ENCODE measurements at regions not wholly inside any gene's neighbourhood (a gene's known extent, or its start where the extent isn't known, plus 50 kb on each side); places are given as distances from the start of the nearest gene placed in this dataset.

DNA sequence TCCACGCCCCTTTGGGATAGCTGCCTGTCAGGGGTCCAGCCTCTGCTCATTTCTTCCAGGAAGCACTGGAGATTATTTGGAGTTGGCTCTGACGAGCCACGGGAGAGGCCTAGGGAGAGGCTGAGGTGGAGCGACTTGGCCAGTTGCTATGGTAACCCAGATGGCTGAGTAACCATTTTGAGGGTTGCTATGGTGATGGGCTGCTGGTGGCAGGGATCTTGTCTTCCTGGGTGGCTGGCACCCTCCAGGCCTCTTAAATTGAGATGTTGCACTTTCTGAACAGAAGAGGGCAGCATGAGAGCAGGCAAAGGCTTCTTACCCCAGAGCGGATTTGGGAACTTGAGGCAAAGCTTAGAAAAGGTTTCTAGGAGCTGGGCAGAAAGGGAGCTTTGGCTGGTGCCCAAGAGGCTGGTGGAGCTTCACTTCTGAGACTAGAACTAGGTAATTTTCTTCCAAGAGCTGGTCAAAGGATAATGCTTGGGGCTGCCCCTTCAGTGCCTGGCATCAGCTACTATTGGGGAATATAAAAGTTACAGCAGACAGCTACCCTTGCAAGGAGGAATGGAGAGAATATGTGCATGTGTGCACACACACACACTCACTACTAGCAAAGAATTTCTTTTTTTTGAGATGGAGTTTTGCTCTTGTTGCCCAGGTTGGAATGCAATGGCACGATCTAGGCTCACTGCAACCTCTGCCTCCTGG, 72.5 kb downstream of the NDUFS5 start:
- 17 to 27% methylated on average over 6 of the region's 6 CpGs for WGBS, 2 donors

DNA sequence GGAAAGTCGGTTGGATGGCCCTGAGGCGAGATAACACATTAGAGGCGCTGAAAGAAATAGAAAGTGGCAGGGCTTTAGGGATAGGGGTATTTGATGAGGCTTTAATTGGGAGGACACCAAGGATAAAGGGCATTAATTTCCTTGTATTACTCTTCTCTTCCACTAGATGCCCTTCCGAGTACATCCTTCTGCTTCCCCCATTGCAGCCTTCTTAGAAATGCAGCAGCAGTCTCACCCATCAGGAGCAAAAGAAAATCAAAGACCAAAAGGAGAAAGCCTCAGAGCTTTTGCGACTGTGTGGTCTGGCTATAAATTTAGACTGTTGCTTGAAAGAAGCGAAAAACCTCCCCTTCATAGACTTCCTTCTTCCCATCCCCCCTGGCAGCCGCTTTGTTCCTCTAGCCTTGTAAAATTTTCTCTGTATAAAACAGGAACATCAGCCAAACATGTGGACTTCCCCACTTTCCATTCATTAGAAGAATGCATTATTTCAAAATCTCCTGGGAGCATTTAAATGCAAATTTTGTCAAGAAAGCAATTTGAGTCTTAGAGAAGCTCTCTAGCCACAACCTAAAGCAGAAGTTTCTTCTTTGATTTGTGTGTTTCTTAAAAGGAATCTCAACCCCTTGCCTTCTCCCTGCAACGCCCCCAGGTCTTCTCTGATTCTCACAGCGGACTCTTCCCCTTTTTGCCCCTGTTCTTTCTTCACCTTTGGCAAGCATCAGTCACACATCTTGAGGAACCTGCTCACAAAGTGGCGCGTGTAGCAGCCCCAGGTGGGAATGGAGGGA, 76.6 kb downstream of the NDUFS5 start:
- 25 to 31% methylated on average over 11 of the region's 11 CpGs for WGBS, 2 donors

More for the DNA sequence above, 72.5 kb downstream of the NDUFS5 start:
- Histone ChIP-seq H3K27me3 (ENCODE audit: control insufficient read depth in 1 of 2, insufficient read depth in 2 of 2, low read length in 2 of 2) (no peaks in the 10 kb centered on the region), H3K4me3 (ENCODE audit: low read depth in 1 of 2, low read length in 2 of 2) (no peak overlapping the region), H3K27ac (ENCODE audit: low read depth in 2 of 2, low read length in 1 of 2) (no peak overlapping the region), H3K36me3 (ENCODE audit: control insufficient read depth in 2 of 2, insufficient read depth in 2 of 2, low read length in 1 of 2) (no peaks in the 10 kb centered on the region), H3K4me1 (ENCODE audit: control insufficient read depth in 2 of 2, insufficient read depth in 2 of 2, low read length in 1 of 2) (no peaks in the 10 kb centered on the region), H3K9me3 (ENCODE audit: control insufficient read depth in 2 of 2, insufficient read depth in 1 of 2, low read depth in 1 of 2, low read length in 1 of 2) (no peaks in the 10 kb centered on the region)

DNA sequence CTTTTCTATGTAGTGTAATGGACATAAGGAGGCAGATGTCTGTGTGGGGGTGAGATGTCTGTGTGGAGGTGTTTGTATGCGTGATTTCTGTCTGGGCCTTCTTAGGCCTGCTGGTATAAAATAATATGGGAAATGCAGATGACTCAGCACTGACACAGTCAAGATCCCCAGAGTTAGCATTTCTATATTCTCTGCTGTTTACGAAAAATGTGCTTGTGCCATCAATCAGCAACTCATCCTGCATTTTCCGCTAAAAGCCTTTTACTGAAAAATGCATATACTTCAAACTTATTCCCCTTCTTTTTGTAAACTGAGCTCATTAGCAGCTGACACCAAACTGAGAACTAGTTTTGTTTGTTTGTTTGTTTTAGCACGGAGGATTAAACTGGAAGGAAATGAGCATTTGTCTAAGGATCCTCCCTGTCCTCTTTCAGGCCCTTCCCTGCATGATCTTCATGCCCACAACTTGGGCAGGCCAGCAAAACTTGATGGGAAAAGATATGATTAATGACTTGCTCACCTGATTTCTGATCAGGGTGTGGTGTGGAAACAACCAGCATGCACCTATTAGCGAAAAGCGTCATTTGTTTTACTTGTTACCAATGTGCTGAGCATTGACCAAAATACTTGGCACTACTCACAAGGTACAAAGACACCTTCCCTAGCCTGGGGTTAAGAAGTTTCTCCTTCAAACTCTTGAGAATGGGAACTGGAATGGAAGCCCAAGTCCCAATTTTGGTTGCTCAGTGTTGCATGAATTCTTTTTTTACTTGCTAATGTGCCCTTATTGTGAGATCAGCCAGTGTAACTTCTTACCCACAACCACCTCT, 77.4 kb downstream of the NDUFS5 start:
- Histone ChIP-seq H3K27ac (ENCODE audit: low read depth in 2 of 2, low read length in 1 of 2) (peak overlapping the region; percentile 9 to 93), H3K9me3 (ENCODE audit: control insufficient read depth in 2 of 2, insufficient read depth in 1 of 2, low read depth in 1 of 2, low read length in 1 of 2) (no peaks in the 10 kb centered on the region), H3K27me3 (ENCODE audit: control insufficient read depth in 1 of 2, insufficient read depth in 2 of 2, low read length in 2 of 2) (no peaks in the 10 kb centered on the region), H3K4me1 (ENCODE audit: control insufficient read depth in 2 of 2, insufficient read depth in 2 of 2, low read length in 1 of 2) (peaks cover 0 to 3% of the 10 kb centered on the region in 2 donors), H3K36me3 (ENCODE audit: control insufficient read depth in 2 of 2, insufficient read depth in 2 of 2, low read length in 1 of 2) (no peaks in the 10 kb centered on the region), H3K4me3 (ENCODE audit: low read depth in 1 of 2, low read length in 2 of 2) (no peak overlapping the region)
- WGBS, 2 donors, result 50 to 61% methylated on average over 6 of the region's 6 CpGs

More for the DNA sequence above, 76.6 kb downstream of the NDUFS5 start:
- Histone ChIP-seq H3K9me3 (ENCODE audit: control insufficient read depth in 2 of 2, insufficient read depth in 1 of 2, low read depth in 1 of 2, low read length in 1 of 2) (no peaks in the 10 kb centered on the region), H3K36me3 (ENCODE audit: control insufficient read depth in 2 of 2, insufficient read depth in 2 of 2, low read length in 1 of 2) (no peaks in the 10 kb centered on the region), H3K4me1 (ENCODE audit: control insufficient read depth in 2 of 2, insufficient read depth in 2 of 2, low read length in 1 of 2) (peaks cover 0 to 3% of the 10 kb centered on the region in 2 donors), H3K27ac (ENCODE audit: low read depth in 2 of 2, low read length in 1 of 2) (peak overlapping the region; percentile 3 to 62), H3K4me3 (ENCODE audit: low read depth in 1 of 2, low read length in 2 of 2) (no peak overlapping the region), H3K27me3 (ENCODE audit: control insufficient read depth in 1 of 2, insufficient read depth in 2 of 2, low read length in 2 of 2) (no peaks in the 10 kb centered on the region)

DNA sequence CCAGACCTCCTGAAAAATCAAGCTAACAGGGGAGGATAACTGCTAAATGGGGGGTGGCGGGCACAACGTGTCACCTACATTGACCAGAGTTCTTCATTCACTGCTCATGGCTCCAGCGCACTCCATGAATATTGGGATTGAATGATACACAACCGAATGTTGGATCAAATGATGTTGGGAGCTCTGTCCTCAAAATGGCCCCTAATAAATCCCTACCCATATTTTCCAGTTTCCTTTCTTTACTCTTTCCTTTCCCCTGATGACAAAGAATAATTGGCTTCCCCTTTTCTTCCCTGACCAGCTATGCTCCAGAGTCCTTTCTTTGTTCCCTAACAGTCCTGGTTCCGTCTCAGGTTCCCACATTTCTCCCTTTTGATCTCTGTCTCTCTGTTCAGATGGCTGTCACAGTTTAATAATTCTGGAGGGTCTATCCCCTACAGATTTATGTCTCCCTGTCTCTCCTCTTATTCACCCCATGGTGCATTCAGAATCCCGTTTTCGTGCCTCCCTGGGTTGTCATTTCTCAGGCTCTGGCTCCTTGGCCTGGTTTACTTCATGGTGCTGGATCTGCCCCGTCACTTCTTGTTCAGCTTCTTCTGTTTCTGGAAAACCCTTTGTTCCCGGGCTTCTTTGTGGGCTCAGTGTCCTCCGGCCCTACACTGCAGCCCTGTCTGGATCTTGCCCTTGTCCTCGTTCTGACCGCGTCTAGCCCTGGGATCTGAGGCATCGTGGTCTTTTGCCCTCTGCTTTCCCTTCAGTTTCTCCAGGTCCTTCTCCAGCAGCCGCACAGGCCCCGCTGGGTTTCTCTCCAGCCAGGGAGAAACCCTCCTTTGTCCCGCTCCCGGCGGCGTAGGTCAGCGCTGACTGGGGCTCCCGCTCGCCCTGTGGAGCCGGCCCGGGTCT, 78.3 kb downstream of the NDUFS5 start:
- peak overlapping the region; percentile 93 to 95 for H3K27ac ChIP-seq (ENCODE audit: low read depth in 2 of 2, low read length in 1 of 2)
- H3K27me3 ChIP-seq (ENCODE audit: control insufficient read depth in 1 of 2, insufficient read depth in 2 of 2, low read length in 2 of 2), result no peaks in the 10 kb centered on the region
- H3K4me1 ChIP-seq (ENCODE audit: control insufficient read depth in 2 of 2, insufficient read depth in 2 of 2, low read length in 1 of 2), result peaks cover 0 to 3% of the 10 kb centered on the region in 2 donors
- WGBS, 2 donors, result 30 to 31% methylated on average over 25 of the region's 25 CpGs
- H3K9me3 ChIP-seq (ENCODE audit: control insufficient read depth in 2 of 2, insufficient read depth in 1 of 2, low read depth in 1 of 2, low read length in 1 of 2), result no peaks in the 10 kb centered on the region
- H3K36me3 ChIP-seq (ENCODE audit: control insufficient read depth in 2 of 2, insufficient read depth in 2 of 2, low read length in 1 of 2), result no peaks in the 10 kb centered on the region
- H3K4me3 ChIP-seq (ENCODE audit: low read depth in 1 of 2, low read length in 2 of 2), result peak overlapping the region; percentile 75 to 86

DNA sequence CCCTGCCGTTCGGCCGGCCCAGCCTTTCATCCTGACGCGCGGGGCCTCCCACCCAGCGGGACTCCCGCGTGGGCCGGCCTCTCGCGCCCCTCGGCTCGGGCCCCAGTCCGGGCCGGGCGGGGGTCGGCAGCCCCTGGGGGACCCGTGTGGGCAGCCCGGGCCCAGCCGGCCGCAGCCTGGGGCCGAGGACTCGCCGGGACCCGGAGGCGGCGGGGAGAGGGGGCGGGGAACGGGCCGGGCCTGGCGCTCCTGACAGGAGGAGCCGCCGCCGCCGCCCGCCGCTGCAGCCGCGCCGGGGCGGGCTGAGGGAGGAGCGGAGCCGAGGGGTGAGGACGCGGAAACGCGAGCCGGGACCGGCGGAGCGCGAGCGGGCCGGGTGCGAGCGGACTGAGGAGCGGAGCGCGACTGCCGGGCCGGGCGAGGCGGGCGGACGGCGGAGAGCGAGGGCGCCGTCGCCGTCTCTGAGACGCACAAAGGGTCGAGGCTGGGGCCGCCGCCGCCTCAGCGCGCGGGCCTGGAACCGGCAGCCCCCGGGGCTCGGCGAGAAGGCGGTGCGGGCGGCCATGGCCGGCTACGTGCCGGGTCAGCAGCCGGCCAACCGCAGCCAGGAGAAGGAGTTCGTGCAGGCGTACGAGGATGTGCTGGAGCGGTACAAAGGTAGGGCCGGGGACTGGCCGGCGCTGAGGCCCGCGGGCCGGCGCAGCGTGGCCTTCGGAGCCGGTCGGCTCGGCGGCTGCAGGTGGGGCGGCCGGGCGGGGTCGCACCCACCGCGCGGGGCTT, 79.1 kb downstream of the NDUFS5 start:
- peaks cover 0 to 3% of the 10 kb centered on the region in 2 donors for H3K4me1 ChIP-seq (ENCODE audit: control insufficient read depth in 2 of 2, insufficient read depth in 2 of 2, low read length in 1 of 2)
- no peaks in the 10 kb centered on the region for H3K9me3 ChIP-seq (ENCODE audit: control insufficient read depth in 2 of 2, insufficient read depth in 1 of 2, low read depth in 1 of 2, low read length in 1 of 2)
- WGBS, 2 donors, result 0% methylated on average over 108 to 116 of the region's 116 CpGs
- H3K36me3 ChIP-seq (ENCODE audit: control insufficient read depth in 2 of 2, insufficient read depth in 2 of 2, low read length in 1 of 2), result no peaks in the 10 kb centered on the region
- H3K27me3 ChIP-seq (ENCODE audit: control insufficient read depth in 1 of 2, insufficient read depth in 2 of 2, low read length in 2 of 2), result no peaks in the 10 kb centered on the region
- H3K4me3 ChIP-seq (ENCODE audit: low read depth in 1 of 2, low read length in 2 of 2), result peak overlapping the region; percentile 75 to 86
- peak overlapping the region; percentile 93 to 95 for H3K27ac ChIP-seq (ENCODE audit: low read depth in 2 of 2, low read length in 1 of 2)

DNA sequence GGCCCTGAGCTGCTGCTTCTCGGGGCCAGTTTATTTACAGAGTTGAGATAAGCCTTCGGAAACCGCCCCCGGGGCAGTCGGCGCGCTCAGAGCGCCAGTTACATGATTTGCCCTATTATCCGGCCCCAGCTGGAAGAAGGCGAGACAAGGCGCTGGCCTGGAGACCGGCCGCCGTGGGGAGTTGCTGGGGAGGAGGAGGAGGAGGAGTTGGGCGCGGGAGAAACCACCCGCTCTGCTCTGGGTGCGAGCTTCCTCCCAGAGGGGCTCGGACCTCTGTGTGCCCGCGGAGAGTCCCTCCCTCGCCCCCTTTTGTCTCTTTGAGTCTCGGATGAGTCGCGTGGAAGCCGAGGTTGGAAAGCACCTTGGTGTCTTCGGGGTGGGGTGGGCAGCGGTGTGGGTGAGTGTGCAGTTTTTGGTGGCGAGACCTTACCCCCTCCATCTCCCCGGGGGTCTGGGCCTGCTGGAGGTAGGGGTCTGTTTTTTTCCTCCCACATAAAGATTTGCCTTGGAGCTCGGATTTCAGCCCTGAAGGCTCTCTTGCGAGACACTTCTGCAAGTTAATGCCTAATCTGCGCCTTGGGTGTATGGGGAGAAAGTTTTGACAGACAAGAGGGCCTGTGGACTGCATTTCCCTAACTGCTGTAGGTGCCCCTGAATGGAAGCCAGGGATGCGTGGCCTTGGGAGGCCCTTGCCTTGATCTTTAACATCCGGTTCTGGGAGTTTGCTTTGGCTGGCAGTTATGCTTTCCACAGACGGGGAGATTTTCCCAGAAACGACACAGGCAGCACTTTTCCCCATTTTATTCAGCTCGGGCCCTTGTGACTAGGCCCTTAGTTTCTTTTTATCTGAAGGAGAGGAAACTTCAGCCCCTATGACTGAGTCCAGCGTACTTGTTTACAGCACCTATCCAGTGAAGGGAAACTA, 80.0 kb downstream of the NDUFS5 start:
- peak overlapping the region; percentile 93 to 95 for H3K27ac ChIP-seq (ENCODE audit: low read depth in 2 of 2, low read length in 1 of 2)
- H3K9me3 ChIP-seq (ENCODE audit: control insufficient read depth in 2 of 2, insufficient read depth in 1 of 2, low read depth in 1 of 2, low read length in 1 of 2), result no peaks in the 10 kb centered on the region
- no peaks in the 10 kb centered on the region for H3K36me3 ChIP-seq (ENCODE audit: control insufficient read depth in 2 of 2, insufficient read depth in 2 of 2, low read length in 1 of 2)
- H3K4me1 ChIP-seq (ENCODE audit: control insufficient read depth in 2 of 2, insufficient read depth in 2 of 2, low read length in 1 of 2), result peaks cover 0 to 3% of the 10 kb centered on the region in 2 donors
- 2% methylated on average over 39 of the region's 39 CpGs for WGBS, 2 donors
- H3K27me3 ChIP-seq (ENCODE audit: control insufficient read depth in 1 of 2, insufficient read depth in 2 of 2, low read length in 2 of 2), result no peaks in the 10 kb centered on the region
- peak overlapping the region; percentile 75 to 86 for H3K4me3 ChIP-seq (ENCODE audit: low read depth in 1 of 2, low read length in 2 of 2)

DNA sequence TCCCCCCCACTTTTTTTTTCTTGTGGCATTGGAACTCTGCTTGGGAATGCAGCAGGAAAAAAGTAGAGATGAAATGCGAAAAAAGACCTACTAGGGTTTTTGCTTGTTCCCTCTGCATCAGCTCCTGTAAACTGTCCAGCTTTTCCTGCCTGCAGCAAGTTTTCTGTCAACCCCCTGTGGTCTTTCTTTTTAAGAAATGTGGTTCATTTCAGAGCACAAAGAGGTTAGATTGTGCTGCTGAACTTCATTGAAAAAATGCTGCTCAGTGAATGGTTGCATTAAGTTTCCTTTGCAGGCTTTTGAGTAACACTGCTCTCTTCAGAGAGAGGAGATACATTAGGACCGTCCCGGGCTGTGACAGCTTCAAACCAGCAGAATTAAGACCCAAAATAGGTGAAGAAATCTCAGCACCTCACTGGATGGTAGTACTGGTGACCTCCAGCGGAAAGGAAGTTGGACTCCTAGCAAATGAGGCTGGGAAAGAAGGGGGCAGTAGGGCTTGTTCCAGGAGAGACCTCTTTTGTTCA, 80.7 kb downstream of the NDUFS5 start:
- Histone ChIP-seq H3K36me3 (ENCODE audit: control insufficient read depth in 2 of 2, insufficient read depth in 2 of 2, low read length in 1 of 2) (no peaks in the 10 kb centered on the region), H3K4me1 (ENCODE audit: control insufficient read depth in 2 of 2, insufficient read depth in 2 of 2, low read length in 1 of 2) (peaks cover 0 to 3% of the 10 kb centered on the region in 2 donors), H3K9me3 (ENCODE audit: control insufficient read depth in 2 of 2, insufficient read depth in 1 of 2, low read depth in 1 of 2, low read length in 1 of 2) (no peaks in the 10 kb centered on the region), H3K4me3 (ENCODE audit: low read depth in 1 of 2, low read length in 2 of 2) (peak overlapping the region in 1 of 2 donors; percentile 75), H3K27me3 (ENCODE audit: control insufficient read depth in 1 of 2, insufficient read depth in 2 of 2, low read length in 2 of 2) (no peaks in the 10 kb centered on the region), H3K27ac (ENCODE audit: low read depth in 2 of 2, low read length in 1 of 2) (peak overlapping the region; percentile 93 to 95)
- 37 to 38% methylated on average over 4 of the region's 4 CpGs for WGBS, 2 donors

All from esophagus (tissue), 2 donors.